Testis (tissue), 2 donors: ENCODE measurements at regions not wholly inside any gene's neighbourhood (a gene's known extent, or its start where the extent isn't known, plus 50 kb on each side); places are given as distances from the start of the nearest gene placed in this dataset.

Source experiments
- DNase-seq: peaks from one replicate; pipeline ENCODE4 v3.0.0-alpha.2; 2019
- H3K27ac ChIP-seq, 2 donors: fragments of 200-600 bp; sonication (generic); one replicate each; pipeline ENCODE4 v1.5.1; 2019
- H3K27me3 ChIP-seq: fragments of 200-600 bp; sonication (generic); one replicate; pipeline ENCODE4 v1.5.1; 2019
- H3K36me3 ChIP-seq: fragments of 200-600 bp; sonication (generic); one replicate; pipeline ENCODE4 v1.5.1; 2017; ENCODE audit warnings: low read depth; ENCODE audit errors: missing control alignments
- H3K4me1 ChIP-seq: fragments of 200-600 bp; sonication (generic); one replicate; pipeline ENCODE4 v1.5.1; 2019
- H3K4me3 ChIP-seq, 2 donors: fragments of 200-600 bp; sonication (generic); one replicate each; pipeline ENCODE4 v1.5.1; 2017 to 2019
- H3K9me3 ChIP-seq: fragments of 200-600 bp; sonication (generic); one replicate; pipeline ENCODE4 v1.5.1; 2017
- POLR2A ChIP-seq: fragments of 450-650 bp; IDR thresholded peaks from one replicate; pipeline ENCODE4 v1.6.1; 2017; ENCODE audit warnings: antibody characterized with exemption, mild to moderate bottlenecking, moderate library complexity
- WGBS, 2 donors: methylation state at CpG; one replicate each; pipeline ENCODE4 v1.1.5; 2018; 5-methylcytosine and 5-hydroxymethylcytosine counted together
- intact Hi-C: fragments of 100-400 bp; cut with DNase I; formaldehyde crosslinking; loops from one replicate; pipeline ENCODE4 v1.15.1; 2023; ENCODE audit warnings: low total_unique reads
- TF ChIP-seq, protein P1 (sequence below), 3 experiments: fragments of 450-650 bp in 2 of 3; fragments of 200-600 bp in 1 of 3; sonication (generic) in 1 of 3; IDR thresholded peaks; one replicate each; pipeline ENCODE4 v1.5.1; 2016 to 2019; ENCODE audit warnings: antibody characterized with exemption in 3 of 3, mild to moderate bottlenecking in 2 of 3, moderate library complexity in 1 of 3

DNA sequence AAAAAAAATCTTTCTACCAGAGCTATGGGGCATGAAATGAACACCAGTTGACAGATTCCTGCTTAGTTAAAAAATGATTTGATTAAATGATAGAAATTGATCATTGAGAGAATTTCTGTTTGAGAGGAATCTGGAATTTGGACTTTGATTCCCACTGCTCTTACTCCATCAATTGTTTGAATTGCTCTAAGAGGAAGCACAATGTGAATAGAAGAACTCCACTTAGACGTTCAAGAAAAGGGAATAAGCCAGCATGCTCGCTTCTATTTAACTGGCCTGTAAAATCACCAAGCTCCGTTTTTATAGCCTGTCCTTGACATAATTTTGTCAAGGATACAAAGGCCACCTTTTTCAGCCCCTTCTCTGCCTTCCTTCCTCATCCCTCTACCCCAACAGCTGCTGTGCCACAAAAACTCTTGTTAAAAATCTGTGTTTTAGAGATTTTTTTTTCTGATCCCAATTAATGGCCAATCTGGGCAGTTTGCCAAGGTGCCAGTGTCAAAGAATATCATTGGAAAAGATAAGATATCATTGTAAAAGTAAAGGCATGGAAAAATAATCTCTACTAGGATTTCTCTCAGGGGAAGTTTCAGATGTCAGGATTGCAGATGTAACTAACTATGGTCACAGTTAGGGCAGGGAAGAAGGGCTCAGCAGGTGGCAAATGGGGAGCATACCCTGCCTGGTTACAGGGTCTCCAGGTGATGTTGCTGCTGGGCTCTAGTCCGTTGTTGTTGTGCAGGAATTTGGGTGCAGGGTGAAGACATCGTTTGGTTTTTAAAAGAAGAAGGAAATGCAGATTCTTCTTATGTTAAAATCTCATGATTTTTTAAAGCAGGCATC is 301.8 kb upstream of the PDZRN3 start:
- Histone ChIP-seq H3K9me3 (no peaks in the 10 kb centered on the region), H3K27me3 (no peaks in the 10 kb centered on the region), H3K27ac (no peak overlapping the region), H3K4me3 (no peak overlapping the region), H3K4me1 (no peaks in the 10 kb centered on the region), H3K36me3 (no peaks in the 10 kb centered on the region)
- intact Hi-C loops = no loop called here
- DNase-seq = no peak
- TF ChIP-seq, protein P1, sequence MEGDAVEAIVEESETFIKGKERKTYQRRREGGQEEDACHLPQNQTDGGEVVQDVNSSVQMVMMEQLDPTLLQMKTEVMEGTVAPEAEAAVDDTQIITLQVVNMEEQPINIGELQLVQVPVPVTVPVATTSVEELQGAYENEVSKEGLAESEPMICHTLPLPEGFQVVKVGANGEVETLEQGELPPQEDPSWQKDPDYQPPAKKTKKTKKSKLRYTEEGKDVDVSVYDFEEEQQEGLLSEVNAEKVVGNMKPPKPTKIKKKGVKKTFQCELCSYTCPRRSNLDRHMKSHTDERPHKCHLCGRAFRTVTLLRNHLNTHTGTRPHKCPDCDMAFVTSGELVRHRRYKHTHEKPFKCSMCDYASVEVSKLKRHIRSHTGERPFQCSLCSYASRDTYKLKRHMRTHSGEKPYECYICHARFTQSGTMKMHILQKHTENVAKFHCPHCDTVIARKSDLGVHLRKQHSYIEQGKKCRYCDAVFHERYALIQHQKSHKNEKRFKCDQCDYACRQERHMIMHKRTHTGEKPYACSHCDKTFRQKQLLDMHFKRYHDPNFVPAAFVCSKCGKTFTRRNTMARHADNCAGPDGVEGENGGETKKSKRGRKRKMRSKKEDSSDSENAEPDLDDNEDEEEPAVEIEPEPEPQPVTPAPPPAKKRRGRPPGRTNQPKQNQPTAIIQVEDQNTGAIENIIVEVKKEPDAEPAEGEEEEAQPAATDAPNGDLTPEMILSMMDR (IDR thresholded peaks at IDR 0.05) = no peak
- no peak for TF ChIP-seq POLR2A
- WGBS, 2 donors = 38 to 43% methylated on average over 5 of the region's 5 CpGs

DNA sequence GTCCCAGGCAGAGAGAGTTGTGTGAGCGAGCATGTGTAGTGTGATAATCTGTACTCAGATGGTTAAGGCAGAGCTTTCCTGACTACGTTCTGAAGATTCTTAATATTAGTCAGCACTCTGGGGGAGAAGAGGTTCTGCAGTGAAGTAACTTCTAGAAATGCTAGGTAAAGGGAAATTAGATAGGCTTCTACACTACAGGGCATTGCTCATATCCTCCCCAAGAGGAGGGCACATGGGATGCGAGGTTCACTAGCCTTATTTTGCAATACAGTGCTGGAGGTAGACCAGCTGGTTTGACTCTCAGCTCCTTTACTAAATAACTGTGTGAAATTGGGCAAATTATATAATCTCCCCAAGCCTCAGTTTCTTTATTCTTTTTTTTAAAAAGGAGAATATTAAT is 300.3 kb upstream of the PDZRN3 start:
- Histone ChIP-seq H3K36me3 (no peaks in the 10 kb centered on the region), H3K9me3 (no peaks in the 10 kb centered on the region), H3K27me3 (no peaks in the 10 kb centered on the region), H3K4me3 (no peak overlapping the region), H3K4me1 (no peaks in the 10 kb centered on the region), H3K27ac (no peak overlapping the region)
- no peak for DNase-seq
- TF ChIP-seq, protein P1 (IDR thresholded peaks at IDR 0.05) = no peak
- no peak for TF ChIP-seq POLR2A
- intact Hi-C loops = no loop called here
- 89 to 90% methylated on average over 3 of the region's 3 CpGs for WGBS, 2 donors

DNA sequence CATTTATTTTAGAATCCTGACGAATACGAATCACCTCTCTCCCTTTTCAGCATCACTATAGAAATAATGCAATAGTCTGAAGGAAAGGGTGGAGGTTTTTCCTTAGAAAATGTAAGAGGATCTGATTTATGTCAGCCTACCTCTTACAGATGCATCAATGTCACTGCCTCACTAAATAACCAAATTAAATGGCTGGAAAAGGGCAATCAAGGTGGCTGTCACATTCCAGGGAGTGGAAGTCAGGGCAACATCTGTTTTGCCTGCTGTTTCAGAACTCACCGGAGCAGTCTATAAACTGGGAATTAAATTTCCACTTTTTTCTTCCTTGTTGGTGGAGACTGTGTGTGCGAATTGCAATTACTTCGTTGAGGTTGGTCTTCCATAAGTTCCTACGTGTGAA is 299.3 kb upstream of the PDZRN3 start:
- Histone ChIP-seq H3K27ac (no peak overlapping the region), H3K4me3 (no peak overlapping the region), H3K27me3 (no peaks in the 10 kb centered on the region), H3K9me3 (no peaks in the 10 kb centered on the region), H3K36me3 (no peaks in the 10 kb centered on the region), H3K4me1 (no peaks in the 10 kb centered on the region)
- DNase-seq = no peak
- intact Hi-C loops = no loop called here
- no peak for TF ChIP-seq POLR2A
- TF ChIP-seq, protein P1 (IDR thresholded peaks at IDR 0.05) = no peak
- WGBS, 2 donors = 85% methylated on average over 6 of the region's 6 CpGs

DNA sequence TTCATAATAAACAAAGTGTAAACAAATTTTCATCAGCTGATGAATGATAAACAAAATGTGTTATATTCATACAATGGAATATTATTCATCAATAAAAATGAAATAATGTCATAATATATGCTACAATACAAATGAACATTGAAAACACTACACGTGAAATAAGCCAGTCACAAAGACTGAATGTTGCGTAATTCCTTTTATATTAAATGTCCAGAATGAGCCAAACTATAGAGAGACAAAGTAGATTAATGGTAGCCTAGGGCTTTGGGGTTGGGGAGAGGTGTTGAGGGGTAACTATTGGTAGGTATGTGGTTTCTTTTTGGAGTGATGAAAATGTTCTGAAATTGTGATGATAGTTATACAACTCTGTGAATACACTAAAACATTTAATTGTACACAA is 292.9 kb upstream of the PDZRN3 start:
- H3K4me1 ChIP-seq = no peaks in the 10 kb centered on the region

More for the DNA sequence above, 292.9 kb upstream of the PDZRN3 start:
- TF ChIP-seq, protein P1 (IDR thresholded peaks at IDR 0.05) = no peak
- no peak for TF ChIP-seq POLR2A
- no peak for DNase-seq
- H3K27ac ChIP-seq = no peak overlapping the region
- H3K36me3 ChIP-seq = no peaks in the 10 kb centered on the region
- no peaks in the 10 kb centered on the region for H3K27me3 ChIP-seq
- H3K4me3 ChIP-seq = no peak overlapping the region
- 86 to 94% methylated on average over 2 of the region's 2 CpGs for WGBS, 2 donors
- intact Hi-C loops = no loop called here
- no peaks in the 10 kb centered on the region for H3K9me3 ChIP-seq
